ENCODE measurements at regions not wholly inside any gene's neighbourhood (a gene's known extent, or its start where the extent isn't known, plus 50 kb on each side); places are given as distances from the start of the nearest gene placed in this dataset.

GRCh38 chr7:156544919-156545715, 95.5 kb upstream of the RNF32 start:
- Histone ChIP-seq H3K4me3 (ENCODE audit: low read depth, low read length) (no peak overlapping the region), H3K27me3 (ENCODE audit: control insufficient read depth, insufficient read depth, low read length) (no peaks in the 10 kb centered on the region)
- no peak for FAIRE-seq

DNA sequence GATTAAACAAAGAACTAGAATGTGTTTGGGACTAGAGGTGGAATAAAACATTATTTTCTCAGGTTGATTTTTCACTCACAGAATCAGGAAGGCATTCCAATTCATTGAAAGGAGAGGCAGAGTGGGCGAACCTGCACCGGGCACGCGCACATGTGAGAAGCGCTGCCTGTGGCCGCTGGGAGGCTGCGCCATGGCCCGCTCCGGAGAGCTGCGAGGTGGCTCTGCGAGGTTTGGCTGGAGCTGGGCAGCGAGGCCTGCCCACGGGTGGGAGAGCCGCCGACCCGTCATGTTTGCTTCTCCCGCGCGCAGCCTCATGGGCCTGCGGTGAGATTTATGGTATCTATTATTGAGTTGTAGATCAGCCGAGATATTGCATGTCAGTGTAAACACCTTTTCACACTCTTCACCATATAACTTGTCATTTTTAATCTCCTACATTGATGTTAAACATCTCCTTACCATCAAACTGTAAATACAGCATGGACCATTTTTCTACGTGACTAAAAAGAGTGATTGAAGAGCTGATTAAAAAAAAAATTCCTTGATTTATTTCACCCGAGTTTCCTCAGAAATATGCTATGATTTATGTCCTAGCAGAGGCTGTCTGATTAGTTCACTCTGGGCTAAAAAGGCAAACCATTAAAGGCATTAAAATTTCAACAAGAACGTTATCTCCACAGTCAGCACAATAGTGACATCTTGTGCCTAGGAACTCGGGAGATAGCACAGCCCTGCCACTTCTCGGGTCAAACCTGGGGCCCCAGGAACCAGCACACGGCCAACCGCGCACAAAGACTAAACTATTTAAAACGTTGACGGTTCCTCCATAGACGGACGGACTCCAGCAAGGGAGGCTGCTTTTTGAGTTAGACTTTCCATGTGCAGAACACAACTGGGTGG, 96.6 kb upstream of the RNF32 start:
- FAIRE-seq (no peak), DNase-seq (ENCODE audit: low read depth) (no peak)
- Histone ChIP-seq H3K4me3 (ENCODE audit: low read depth, low read length) (no peak overlapping the region), H3K27me3 (ENCODE audit: control insufficient read depth, insufficient read depth, low read length) (no peaks in the 10 kb centered on the region), H3K36me3 (ENCODE audit: control insufficient read depth, insufficient read depth, low read length) (no peaks in the 10 kb centered on the region)
- TF ChIP-seq, protein P1, sequence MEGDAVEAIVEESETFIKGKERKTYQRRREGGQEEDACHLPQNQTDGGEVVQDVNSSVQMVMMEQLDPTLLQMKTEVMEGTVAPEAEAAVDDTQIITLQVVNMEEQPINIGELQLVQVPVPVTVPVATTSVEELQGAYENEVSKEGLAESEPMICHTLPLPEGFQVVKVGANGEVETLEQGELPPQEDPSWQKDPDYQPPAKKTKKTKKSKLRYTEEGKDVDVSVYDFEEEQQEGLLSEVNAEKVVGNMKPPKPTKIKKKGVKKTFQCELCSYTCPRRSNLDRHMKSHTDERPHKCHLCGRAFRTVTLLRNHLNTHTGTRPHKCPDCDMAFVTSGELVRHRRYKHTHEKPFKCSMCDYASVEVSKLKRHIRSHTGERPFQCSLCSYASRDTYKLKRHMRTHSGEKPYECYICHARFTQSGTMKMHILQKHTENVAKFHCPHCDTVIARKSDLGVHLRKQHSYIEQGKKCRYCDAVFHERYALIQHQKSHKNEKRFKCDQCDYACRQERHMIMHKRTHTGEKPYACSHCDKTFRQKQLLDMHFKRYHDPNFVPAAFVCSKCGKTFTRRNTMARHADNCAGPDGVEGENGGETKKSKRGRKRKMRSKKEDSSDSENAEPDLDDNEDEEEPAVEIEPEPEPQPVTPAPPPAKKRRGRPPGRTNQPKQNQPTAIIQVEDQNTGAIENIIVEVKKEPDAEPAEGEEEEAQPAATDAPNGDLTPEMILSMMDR (IDR thresholded peaks at IDR 0.05; ENCODE audit: insufficient read depth, low read length, severe bottlenecking) = no peak

More at GRCh38 chr7:156544919-156545715, 95.5 kb upstream of the RNF32 start:
- no peaks in the 10 kb centered on the region for H3K36me3 ChIP-seq (ENCODE audit: control insufficient read depth, insufficient read depth, low read length)
- TF ChIP-seq, protein P1 (IDR thresholded peaks at IDR 0.05; ENCODE audit: insufficient read depth, low read length, severe bottlenecking) = no peak
- no peak for DNase-seq (ENCODE audit: low read depth)

GRCh38 chr7:156540619-156541165, 99.9 kb upstream of the RNF32 start:
- FAIRE-seq (no peak), DNase-seq (ENCODE audit: low read depth) (no peak)
- TF ChIP-seq, protein P1 (IDR thresholded peaks at IDR 0.05; ENCODE audit: insufficient read depth, low read length, severe bottlenecking) = no peak
- no peaks in the 10 kb centered on the region for H3K36me3 ChIP-seq (ENCODE audit: control insufficient read depth, insufficient read depth, low read length)
- no peak overlapping the region for H3K4me3 ChIP-seq (ENCODE audit: low read depth, low read length)
- H3K27me3 ChIP-seq (ENCODE audit: control insufficient read depth, insufficient read depth, low read length) = no peaks in the 10 kb centered on the region

GRCh38 chr7:156539999-156540398, 100.6 kb upstream of the RNF32 start:
- TF ChIP-seq, protein P1 (IDR thresholded peaks at IDR 0.05; ENCODE audit: insufficient read depth, low read length, severe bottlenecking) = no peak
- DNase-seq (ENCODE audit: low read depth) (no peak), FAIRE-seq (no peak)

GRCh38 chr7:156537006-156537405, 103.6 kb upstream of the RNF32 start:
- DNase-seq (ENCODE audit: low read depth) = no peak

More at GRCh38 chr7:156539999-156540398, 100.6 kb upstream of the RNF32 start:
- Histone ChIP-seq H3K4me3 (ENCODE audit: low read depth, low read length) (no peak overlapping the region), H3K36me3 (ENCODE audit: control insufficient read depth, insufficient read depth, low read length) (no peaks in the 10 kb centered on the region), H3K27me3 (ENCODE audit: control insufficient read depth, insufficient read depth, low read length) (no peaks in the 10 kb centered on the region)

More at GRCh38 chr7:156537006-156537405, 103.6 kb upstream of the RNF32 start:
- TF ChIP-seq, protein P1 (IDR thresholded peaks at IDR 0.05; ENCODE audit: insufficient read depth, low read length, severe bottlenecking) = no peak
- no peak for FAIRE-seq
- Histone ChIP-seq H3K4me3 (ENCODE audit: low read depth, low read length) (no peak overlapping the region), H3K36me3 (ENCODE audit: control insufficient read depth, insufficient read depth, low read length) (no peaks in the 10 kb centered on the region), H3K27me3 (ENCODE audit: control insufficient read depth, insufficient read depth, low read length) (no peaks in the 10 kb centered on the region)

Measured in bronchial epithelial cell (primary cell).